Upper lobe of left lung (tissue), 6 donors: ENCODE measurements at regions not wholly inside any gene's neighbourhood (a gene's known extent, or its start where the extent isn't known, plus 50 kb on each side); places are given as distances from the start of the nearest gene placed in this dataset.

ENCODE experiments used
- ATAC-seq, 2 donors: fragments of 200-7000 bp; cut with Tn5 transposase; one replicate each; pipeline ENCODE4 v1.9.1; 2022; ENCODE audit warnings: mild to moderate bottlenecking in 2 of 2, moderate library complexity in 2 of 2; ENCODE audit not compliant: low FRiP score in 2 of 2
- DNase-seq, 2 donors: peaks; one replicate each; pipeline ENCODE4 v3.0.0-alpha.2; 2019 to 2020
- H3K27ac ChIP-seq, 4 donors: fragments of 200-600 bp; sonication (generic); one replicate each; pipeline ENCODE4 v1.5.1; 2016 to 2019
- H3K27me3 ChIP-seq, 4 donors: fragments of 200-600 bp; sonication (generic); one replicate each; pipeline ENCODE4 v1.5.1; 2017 to 2019
- H3K36me3 ChIP-seq, 4 donors: fragments of 200-600 bp; sonication (generic); one replicate each; pipeline ENCODE4 v1.5.1; 2016 to 2019
- H3K4me1 ChIP-seq, 4 donors: fragments of 200-600 bp; sonication (generic); one replicate each; pipeline ENCODE4 v1.5.1; 2018 to 2019
- H3K4me3 ChIP-seq, 4 donors: fragments of 200-600 bp; sonication (generic); one replicate each; pipeline ENCODE4 v1.5.1; 2017 to 2019; ENCODE audit warnings: mild to moderate bottlenecking in 2 of 4, moderate library complexity in 1 of 4
- H3K9me3 ChIP-seq, 4 donors: fragments of 200-600 bp; sonication (generic); one replicate each; pipeline ENCODE4 v1.5.1; 2018 to 2019
- EP300 ChIP-seq, 4 donors: sonication (generic); formaldehyde crosslinking; IDR thresholded peaks; one replicate each; pipeline ENCODE4 v1.5.1; 2017; ENCODE audit warnings: antibody characterized with exemption in 4 of 4, control low read depth in 2 of 4
- POLR2A ChIP-seq, 4 donors: fragments of 450-650 bp; IDR thresholded peaks; one replicate each; pipeline ENCODE4 v1.5.1; 2016 to 2017; ENCODE audit warnings: antibody characterized with exemption in 4 of 4, mild to moderate bottlenecking in 2 of 4
- POLR2AphosphoS5 ChIP-seq, 2 donors: sonication (generic); formaldehyde crosslinking; IDR thresholded peaks; one replicate each; pipeline ENCODE4 v1.5.1; 2017; ENCODE audit warnings: antibody characterized with exemption in 2 of 2
- WGBS, 2 donors: methylation state at CpG; one replicate each; pipeline ENCODE4 v1.1.5; 2017 to 2018; 5-methylcytosine and 5-hydroxymethylcytosine counted together
- TF ChIP-seq, protein P1 (sequence below), 6 experiments: fragments of 450-650 bp in 4 of 6; fragments of 200-600 bp in 2 of 6; sonication (generic) in 2 of 6; IDR thresholded peaks; one replicate each; pipeline ENCODE4 v1.5.1; 2016 to 2019; ENCODE audit warnings: antibody characterized with exemption in 6 of 6
- donor health status: DM: no; HTN: no; CAD: no; lungs with moderate emphysema.
- donor health status: DM: no; HTN: yes; CAD: no; lungs with severe emphysema.

GRCh38 chr10:84789026-84789425 lies 460.6 kb downstream of the CCSER2 start:
- DNase-seq (no peak), ATAC-seq (no peak)
- no peaks in the 10 kb centered on the region for H3K36me3 ChIP-seq
- TF ChIP-seq POLR2AphosphoS5 (IDR thresholded peaks at IDR 0.05) (no peak), POLR2A (IDR thresholded peaks at IDR 0.05) (no peak), EP300 (IDR thresholded peaks at IDR 0.05) (no peak)
- TF ChIP-seq, protein P1, sequence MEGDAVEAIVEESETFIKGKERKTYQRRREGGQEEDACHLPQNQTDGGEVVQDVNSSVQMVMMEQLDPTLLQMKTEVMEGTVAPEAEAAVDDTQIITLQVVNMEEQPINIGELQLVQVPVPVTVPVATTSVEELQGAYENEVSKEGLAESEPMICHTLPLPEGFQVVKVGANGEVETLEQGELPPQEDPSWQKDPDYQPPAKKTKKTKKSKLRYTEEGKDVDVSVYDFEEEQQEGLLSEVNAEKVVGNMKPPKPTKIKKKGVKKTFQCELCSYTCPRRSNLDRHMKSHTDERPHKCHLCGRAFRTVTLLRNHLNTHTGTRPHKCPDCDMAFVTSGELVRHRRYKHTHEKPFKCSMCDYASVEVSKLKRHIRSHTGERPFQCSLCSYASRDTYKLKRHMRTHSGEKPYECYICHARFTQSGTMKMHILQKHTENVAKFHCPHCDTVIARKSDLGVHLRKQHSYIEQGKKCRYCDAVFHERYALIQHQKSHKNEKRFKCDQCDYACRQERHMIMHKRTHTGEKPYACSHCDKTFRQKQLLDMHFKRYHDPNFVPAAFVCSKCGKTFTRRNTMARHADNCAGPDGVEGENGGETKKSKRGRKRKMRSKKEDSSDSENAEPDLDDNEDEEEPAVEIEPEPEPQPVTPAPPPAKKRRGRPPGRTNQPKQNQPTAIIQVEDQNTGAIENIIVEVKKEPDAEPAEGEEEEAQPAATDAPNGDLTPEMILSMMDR (IDR thresholded peaks at IDR 0.05): no peak
- no peaks in the 10 kb centered on the region for H3K27me3 ChIP-seq
- no peaks in the 10 kb centered on the region for H3K4me1 ChIP-seq
- H3K27ac ChIP-seq: no peak overlapping the region
- WGBS, 2 donors: 81 to 94% methylated on average over 2 of the region's 2 CpGs
- no peaks in the 10 kb centered on the region for H3K9me3 ChIP-seq
- H3K4me3 ChIP-seq: no peak overlapping the region

DNA sequence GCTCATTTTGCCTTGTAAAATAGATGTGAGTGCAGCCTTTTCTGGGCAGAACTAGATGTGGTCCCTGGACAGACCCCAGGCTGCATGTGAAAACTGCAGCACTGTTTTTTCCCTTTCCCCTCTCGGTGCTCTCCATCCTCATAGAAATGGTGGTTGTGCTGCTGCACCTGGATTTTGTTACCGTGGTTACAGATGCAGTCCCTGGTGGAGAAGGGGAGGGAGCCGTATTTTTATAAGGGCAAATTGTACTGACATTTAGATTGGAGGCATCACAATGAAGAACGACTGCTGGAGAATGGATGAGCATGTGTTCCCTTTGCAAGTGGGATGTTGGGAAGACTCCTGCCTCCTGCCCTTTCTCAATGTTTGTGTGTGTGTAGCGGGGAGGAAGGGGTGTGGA lies 469.9 kb downstream of the CCSER2 start:
- ATAC-seq: no peak

DNA sequence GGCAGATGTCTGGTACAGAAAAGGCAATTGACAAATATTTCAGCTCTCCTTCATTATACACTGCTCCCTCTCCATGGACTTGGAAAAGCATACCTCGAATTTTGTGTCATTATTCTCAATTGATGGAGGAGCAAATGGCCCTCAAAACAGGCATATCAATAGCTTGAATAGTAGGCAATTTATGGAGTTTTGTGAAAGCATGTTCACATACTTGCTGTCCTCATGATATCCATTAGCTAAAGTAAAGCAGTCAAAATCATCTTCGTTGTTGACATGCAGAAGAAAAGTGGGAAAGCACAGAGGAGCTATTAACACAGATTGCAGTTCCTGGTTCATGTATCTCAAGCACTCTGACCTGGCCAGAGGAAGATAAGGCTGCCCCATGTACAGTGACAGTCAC lies 472.8 kb downstream of the CCSER2 start:
- H3K36me3 ChIP-seq: no peaks in the 10 kb centered on the region
- no peak overlapping the region for H3K4me3 ChIP-seq
- TF ChIP-seq POLR2AphosphoS5 (IDR thresholded peaks at IDR 0.05): no peak
- TF ChIP-seq EP300 (IDR thresholded peaks at IDR 0.05): no peak
- TF ChIP-seq, protein P1 (IDR thresholded peaks at IDR 0.05): no peak
- TF ChIP-seq POLR2A (IDR thresholded peaks at IDR 0.05): no peak
- H3K27ac ChIP-seq: no peak overlapping the region
- H3K4me1 ChIP-seq: no peaks in the 10 kb centered on the region
- WGBS, 2 donors: 31 to 70% methylated on average over 1 to 2 of the region's 2 CpGs
- H3K9me3 ChIP-seq: no peaks in the 10 kb centered on the region
- no peaks in the 10 kb centered on the region for H3K27me3 ChIP-seq
- no peak for DNase-seq
- no peak for ATAC-seq

More for the DNA sequence above, 469.9 kb downstream of the CCSER2 start:
- Histone ChIP-seq H3K4me1 (no peaks in the 10 kb centered on the region), H3K36me3 (no peaks in the 10 kb centered on the region), H3K27me3 (no peaks in the 10 kb centered on the region), H3K4me3 (no peak overlapping the region), H3K9me3 (no peaks in the 10 kb centered on the region), H3K27ac (no peak overlapping the region)
- TF ChIP-seq, protein P1 (IDR thresholded peaks at IDR 0.05): no peak
- TF ChIP-seq EP300 (IDR thresholded peaks at IDR 0.05) (no peak), POLR2A (IDR thresholded peaks at IDR 0.05) (no peak), POLR2AphosphoS5 (IDR thresholded peaks at IDR 0.05) (no peak)
- 69 to 78% methylated on average over 5 of the region's 5 CpGs for WGBS, 2 donors
- DNase-seq: no peak

GRCh38 chr10:84801916-84802315 lies 473.5 kb downstream of the CCSER2 start:
- no peak overlapping the region for H3K27ac ChIP-seq
- H3K4me3 ChIP-seq: no peak overlapping the region
- TF ChIP-seq, protein P1 (IDR thresholded peaks at IDR 0.05): no peak
- TF ChIP-seq EP300 (IDR thresholded peaks at IDR 0.05) (no peak), POLR2A (IDR thresholded peaks at IDR 0.05) (no peak), POLR2AphosphoS5 (IDR thresholded peaks at IDR 0.05) (no peak)
- DNase-seq (no peak), ATAC-seq (no peak)
- no peaks in the 10 kb centered on the region for H3K36me3 ChIP-seq
- no peaks in the 10 kb centered on the region for H3K27me3 ChIP-seq
- no peaks in the 10 kb centered on the region for H3K9me3 ChIP-seq
- H3K4me1 ChIP-seq: no peaks in the 10 kb centered on the region
- WGBS, 2 donors: 44 to 58% methylated on average over 3 of the region's 3 CpGs

GRCh38 chr10:84805149-84805548 lies 476.8 kb downstream of the CCSER2 start:
- no peak for ATAC-seq
- 39 to 44% methylated on average over 2 of the region's 2 CpGs for WGBS, 2 donors
- H3K9me3 ChIP-seq: no peaks in the 10 kb centered on the region
- TF ChIP-seq EP300 (IDR thresholded peaks at IDR 0.05): no peak
- TF ChIP-seq, protein P1 (IDR thresholded peaks at IDR 0.05): no peak
- H3K27me3 ChIP-seq: no peaks in the 10 kb centered on the region
- H3K4me3 ChIP-seq: no peak overlapping the region
- H3K36me3 ChIP-seq: no peaks in the 10 kb centered on the region
- DNase-seq: no peak
- no peak overlapping the region for H3K27ac ChIP-seq
- no peaks in the 10 kb centered on the region for H3K4me1 ChIP-seq
